Muscle of leg (tissue), 3 donors: ENCODE measurements at regions not wholly inside any gene's neighbourhood (a gene's known extent, or its start where the extent isn't known, plus 50 kb on each side); places are given as distances from the start of the nearest gene placed in this dataset.

ENCODE experiments used
- DNase-seq: peaks from one replicate; pipeline ENCODE4 v3.0.0; 2013
- H3K27ac ChIP-seq: one replicate; pipeline ENCODE4 v1.5.1; 2013; ENCODE audit warnings: mild to moderate bottlenecking, low read length, control low read depth
- H3K27me3 ChIP-seq: one replicate; pipeline ENCODE4 v1.6.1; 2013; ENCODE audit warnings: low read length; ENCODE audit not compliant: control insufficient read depth, insufficient read depth
- H3K36me3 ChIP-seq: one replicate; pipeline ENCODE4 v1.6.1; 2013; ENCODE audit warnings: low read length; ENCODE audit not compliant: control insufficient read depth, insufficient read depth
- H3K4me1 ChIP-seq: one replicate; pipeline ENCODE4 v1.6.1; 2013; ENCODE audit warnings: low read length; ENCODE audit not compliant: control insufficient read depth, insufficient read depth
- H3K4me3 ChIP-seq: one replicate; pipeline ENCODE4 v1.5.1; 2013; ENCODE audit warnings: low read length, control low read depth
- H3K9me3 ChIP-seq: replicated peaks from 2 replicates; pipeline ENCODE4 v1.6.1; 2013; ENCODE audit warnings: low read depth, low read length; ENCODE audit not compliant: control insufficient read depth
- whole genome bisulfite sequencing: methylation state at CpG from one replicate; pipeline ENCODE4 v1.1.5; 2013; ENCODE audit warnings: missing lambda C conversion rate; ENCODE audit not compliant: insufficient coverage; 5-methylcytosine and 5-hydroxymethylcytosine counted together

GRCh38 chr13:106161146-106161545, 374.3 kb downstream of the EFNB2 start:
- Histone ChIP-seq H3K4me1 (peaks cover 3% of the 10 kb centered on the region), H3K9me3 (no peaks in the 10 kb centered on the region), H3K4me3 (no peak overlapping the region), H3K36me3 (no peaks in the 10 kb centered on the region), H3K27ac (peak overlapping the region; percentile 53), H3K27me3 (no peaks in the 10 kb centered on the region)
- no CpG with 5 or more reads among the region's 3 CpGs for WGBS
- peak; percentile 53 for DNase-seq

- WGBS = 58% methylated on average over 14 of the region's 20 CpGs
- peaks cover 3% of the 10 kb centered on the region for H3K4me1 ChIP-seq
- no peaks in the 10 kb centered on the region for H3K27me3 ChIP-seq
- no peak overlapping the region for H3K4me3 ChIP-seq
- no peak for DNase-seq
- H3K36me3 ChIP-seq = no peaks in the 10 kb centered on the region
- no peak overlapping the region for H3K27ac ChIP-seq
- no peaks in the 10 kb centered on the region for H3K9me3 ChIP-seq
Observed at GRCh38 chr13:106159295-106160195, 375.9 kb downstream of the EFNB2 start.

- no peak overlapping the region for H3K4me3 ChIP-seq
- H3K4me1 ChIP-seq = peaks cover 4% of the 10 kb centered on the region
- H3K36me3 ChIP-seq = no peaks in the 10 kb centered on the region
- no peak overlapping the region for H3K27ac ChIP-seq
- H3K9me3 ChIP-seq = no peaks in the 10 kb centered on the region
- 89% methylated on average over 2 of the region's 4 CpGs for WGBS
- H3K27me3 ChIP-seq = no peaks in the 10 kb centered on the region
- no peak for DNase-seq
Observed at GRCh38 chr13:106156468-106156867, 379.0 kb downstream of the EFNB2 start.

- H3K27ac ChIP-seq = no peak overlapping the region
- no peaks in the 10 kb centered on the region for H3K27me3 ChIP-seq
- H3K4me3 ChIP-seq = no peak overlapping the region
- H3K36me3 ChIP-seq = no peaks in the 10 kb centered on the region
- DNase-seq = no peak
- H3K4me1 ChIP-seq = peaks cover 6% of the 10 kb centered on the region
- 100% methylated on average over 2 of the region's 6 CpGs for WGBS
- no peaks in the 10 kb centered on the region for H3K9me3 ChIP-seq
Observed at GRCh38 chr13:106155411-106155810, 380.1 kb downstream of the EFNB2 start.

- Histone ChIP-seq H3K4me3 (no peak overlapping the region), H3K27ac (no peak overlapping the region), H3K27me3 (no peaks in the 10 kb centered on the region), H3K36me3 (no peaks in the 10 kb centered on the region), H3K9me3 (no peaks in the 10 kb centered on the region), H3K4me1 (peaks cover 3% of the 10 kb centered on the region)
- DNase-seq = no peak
- WGBS = no CpG with 5 or more reads among the region's 1 CpG
Observed at GRCh38 chr13:106153876-106154275, 381.6 kb downstream of the EFNB2 start.

- Histone ChIP-seq H3K4me3 (no peak overlapping the region), H3K27ac (no peak overlapping the region), H3K9me3 (no peaks in the 10 kb centered on the region), H3K27me3 (no peaks in the 10 kb centered on the region), H3K36me3 (no peaks in the 10 kb centered on the region), H3K4me1 (peaks cover 3% of the 10 kb centered on the region)
- no peak for DNase-seq
- WGBS = 88% methylated on average over 8 of the region's 9 CpGs
Observed at GRCh38 chr13:106153041-106153440, 382.4 kb downstream of the EFNB2 start.

GRCh38 chr13:106152047-106152446, 383.4 kb downstream of the EFNB2 start:
- WGBS = 71% methylated on average over 1 of the region's 3 CpGs
- peaks cover 3% of the 10 kb centered on the region for H3K4me1 ChIP-seq
- no peak overlapping the region for H3K4me3 ChIP-seq
- H3K36me3 ChIP-seq = no peaks in the 10 kb centered on the region
- no peaks in the 10 kb centered on the region for H3K27me3 ChIP-seq
- H3K27ac ChIP-seq = no peak overlapping the region
- DNase-seq = no peak
- H3K9me3 ChIP-seq = no peaks in the 10 kb centered on the region

- no peaks in the 10 kb centered on the region for H3K9me3 ChIP-seq
- WGBS = 50% methylated on average over 1 of the region's 3 CpGs
- H3K27me3 ChIP-seq = no peaks in the 10 kb centered on the region
- DNase-seq = no peak
- H3K27ac ChIP-seq = no peak overlapping the region
- peaks cover 3% of the 10 kb centered on the region for H3K4me1 ChIP-seq
- no peaks in the 10 kb centered on the region for H3K36me3 ChIP-seq
- no peak overlapping the region for H3K4me3 ChIP-seq
Observed at GRCh38 chr13:106151056-106151699, 384.3 kb downstream of the EFNB2 start.

GRCh38 chr13:106145997-106146864, 389.2 kb downstream of the EFNB2 start:
- WGBS = 63% methylated on average over 1 of the region's 2 CpGs
- no peak overlapping the region for H3K4me3 ChIP-seq
- H3K4me1 ChIP-seq = no peaks in the 10 kb centered on the region
- DNase-seq = no peak
- no peak overlapping the region for H3K27ac ChIP-seq
- H3K9me3 ChIP-seq = no peaks in the 10 kb centered on the region
- H3K27me3 ChIP-seq = no peaks in the 10 kb centered on the region
- H3K36me3 ChIP-seq = no peaks in the 10 kb centered on the region

- DNase-seq = no peak
- Histone ChIP-seq H3K4me3 (no peak overlapping the region), H3K27me3 (no peaks in the 10 kb centered on the region), H3K27ac (no peak overlapping the region), H3K9me3 (no peaks in the 10 kb centered on the region), H3K36me3 (no peaks in the 10 kb centered on the region), H3K4me1 (no peaks in the 10 kb centered on the region)
- WGBS = no CpG with 5 or more reads among the region's 1 CpG
Observed at GRCh38 chr13:106145070-106145469, 390.4 kb downstream of the EFNB2 start.
